H9 (cell line): ENCODE measurements at regions not wholly inside any gene's neighbourhood (a gene's known extent, or its start where the extent isn't known, plus 50 kb on each side); places are given as distances from the start of the nearest gene placed in this dataset.

Experiments used
- DNase-seq: peaks from one replicate; pipeline ENCODE4 v3.0.0-alpha.2; 2017
- H2AFZ ChIP-seq: one replicate; pipeline ENCODE4 v1.6.1; 2013; ENCODE audit warnings: mild to moderate bottlenecking, low read length, control low read depth, moderate library complexity
- H2AK5ac ChIP-seq: 2 replicates; pipeline ENCODE4 v1.6.1; 2013; ENCODE audit warnings: low read length, control low read depth, mixed read lengths; ENCODE audit not compliant: insufficient read length
- H2BK120ac ChIP-seq: one replicate; pipeline ENCODE4 v1.6.1; 2013; ENCODE audit warnings: low read depth, mild to moderate bottlenecking, low read length, control low read depth, inconsistent platforms; ENCODE audit not compliant: poor library complexity, severe bottlenecking
- H2BK12ac ChIP-seq: 2 replicates; pipeline ENCODE4 v1.6.1; 2013; ENCODE audit warnings: low read length, control low read depth, mixed read lengths, low read depth; ENCODE audit not compliant: insufficient read length
- H2BK15ac ChIP-seq: 2 replicates; pipeline ENCODE4 v1.6.1; 2013; ENCODE audit warnings: low read depth, low read length, control low read depth
- H2BK20ac ChIP-seq: one replicate; pipeline ENCODE4 v1.6.1; 2013; ENCODE audit warnings: low read depth, mild to moderate bottlenecking, low read length, control low read depth, inconsistent platforms; ENCODE audit not compliant: poor library complexity, severe bottlenecking
- H2BK5ac ChIP-seq: 2 replicates; pipeline ENCODE4 v1.6.1; 2013; ENCODE audit warnings: low read length, control low read depth, mixed read lengths; ENCODE audit not compliant: insufficient read length
- H3K14ac ChIP-seq: 2 replicates; pipeline ENCODE4 v1.6.1; 2013; ENCODE audit warnings: low read length, control low read depth; ENCODE audit not compliant: insufficient read depth
- H3K18ac ChIP-seq: 2 replicates; pipeline ENCODE4 v1.6.1; 2013; ENCODE audit warnings: low read depth, mild to moderate bottlenecking, mixed read lengths, low read length, control low read depth; ENCODE audit not compliant: insufficient read length
- H3K23ac ChIP-seq: 2 replicates; pipeline ENCODE4 v1.6.1; 2013; ENCODE audit warnings: low read length, control low read depth, mixed read lengths, low read depth; ENCODE audit not compliant: insufficient read length
- H3K23me2 ChIP-seq: 2 replicates; pipeline ENCODE4 v1.6.1; 2013; ENCODE audit warnings: low read depth, mild to moderate bottlenecking, mixed read lengths, low read length, control low read depth; ENCODE audit not compliant: insufficient read length, poor library complexity, severe bottlenecking
- H3K27ac ChIP-seq: 2 replicates; pipeline ENCODE4 v1.5.1; 2013; ENCODE audit warnings: low read length, control low read depth, mixed read lengths, low read depth; ENCODE audit not compliant: insufficient read length
- H3K27me3 ChIP-seq: 2 replicates; pipeline ENCODE4 v1.6.1; 2013; ENCODE audit warnings: low read length, control low read depth, inconsistent platforms; ENCODE audit not compliant: insufficient read depth
- H3K4ac ChIP-seq: 2 replicates; pipeline ENCODE4 v1.6.1; 2013; ENCODE audit warnings: low read depth, mild to moderate bottlenecking, control low read depth, inconsistent platforms, low read length, moderate library complexity
- H3K4me1 ChIP-seq: 2 replicates; pipeline ENCODE4 v1.6.1; 2013; ENCODE audit warnings: low read length, control low read depth, inconsistent platforms; ENCODE audit not compliant: insufficient read depth
- H3K4me2 ChIP-seq: 2 replicates; pipeline ENCODE4 v1.6.1; 2013; ENCODE audit warnings: low read length, control low read depth, mixed read lengths; ENCODE audit not compliant: insufficient read length, insufficient read depth
- H3K56ac ChIP-seq: 2 replicates; pipeline ENCODE4 v1.6.1; 2013; ENCODE audit warnings: low read depth, mild to moderate bottlenecking, mixed read lengths, low read length, control low read depth; ENCODE audit not compliant: insufficient read length
- H3K79me1 ChIP-seq: 2 replicates; pipeline ENCODE4 v1.6.1; 2013; ENCODE audit warnings: low read depth, mild to moderate bottlenecking, moderate library complexity, low read length, control low read depth, inconsistent platforms; ENCODE audit not compliant: insufficient read depth, poor library complexity, severe bottlenecking
- H3K79me2 ChIP-seq: 2 replicates; pipeline ENCODE4 v1.6.1; 2013; ENCODE audit warnings: low read length, control low read depth, inconsistent platforms; ENCODE audit not compliant: insufficient read depth
- H3K9ac ChIP-seq: 2 replicates; pipeline ENCODE4 v1.6.1; 2013; ENCODE audit warnings: low read length, control low read depth, mixed read lengths; ENCODE audit not compliant: insufficient read length; ENCODE audit errors: extremely low read depth
- H3K9me3 ChIP-seq: one replicate; pipeline ENCODE4 v1.6.1; 2013; ENCODE audit warnings: low read depth, low read length, inconsistent platforms; ENCODE audit not compliant: control insufficient read depth
- H3T11ph ChIP-seq: one replicate; pipeline ENCODE4 v1.6.1; 2013; ENCODE audit warnings: mild to moderate bottlenecking, low read length, control low read depth, inconsistent platforms
- H4K20me1 ChIP-seq: one replicate; pipeline ENCODE4 v1.6.1; 2013; ENCODE audit not compliant: control insufficient read depth, insufficient read length, insufficient read depth
- H4K5ac ChIP-seq: 2 replicates; pipeline ENCODE4 v1.6.1; 2013; ENCODE audit warnings: low read depth, mild to moderate bottlenecking, mixed read lengths, low read length, control low read depth; ENCODE audit not compliant: insufficient read length
- H4K8ac ChIP-seq: replicated peaks from 2 replicates; pipeline ENCODE4 v1.6.1; 2013; ENCODE audit warnings: low read length, control low read depth, mixed read lengths, low read depth; ENCODE audit not compliant: insufficient read length
- H4K91ac ChIP-seq: 2 replicates; pipeline ENCODE4 v1.6.1; 2013; ENCODE audit warnings: low read depth, mild to moderate bottlenecking, moderate library complexity, mixed read lengths, low read length, control low read depth; ENCODE audit not compliant: insufficient read length
- H3K27ac Mint-ChIP-seq, 3 experiments: 2 replicates in 2 of 3; 3 replicates in 1 of 3; pipeline ENCODE4 v1.8.0; 2020 to 2021; ENCODE audit warnings: mixed read lengths in 3 of 3, mild to moderate bottlenecking in 1 of 3, moderate library complexity in 1 of 3
- H3K27me3 Mint-ChIP-seq: 2 replicates; pipeline ENCODE4 v1.8.0; 2021; ENCODE audit warnings: low read depth, mild to moderate bottlenecking, moderate library complexity, mixed read lengths
- H3K36me3 Mint-ChIP-seq, 3 experiments: 2 replicates in 2 of 3; 3 replicates in 1 of 3; pipeline ENCODE4 v1.8.0; 2020 to 2021; ENCODE audit warnings: low read depth in 3 of 3, mixed read lengths in 3 of 3; ENCODE audit not compliant: insufficient read depth in 1 of 3
- H3K4me1 Mint-ChIP-seq, 2 experiments: 2 replicates each; pipeline ENCODE4 v1.8.0; 2020; ENCODE audit warnings: mixed read lengths in 2 of 2
- H3K4me3 Mint-ChIP-seq, 2 experiments: 2 replicates in 1 of 2; 3 replicates in 1 of 2; pipeline ENCODE4 v1.8.0; 2020 to 2021; ENCODE audit warnings: mild to moderate bottlenecking in 2 of 2, mixed read lengths in 2 of 2, moderate library complexity in 1 of 2
- H3K9me3 Mint-ChIP-seq, 2 experiments: 2 replicates in 1 of 2; 3 replicates in 1 of 2; pipeline ENCODE4 v1.8.0; 2020; ENCODE audit warnings: mild to moderate bottlenecking in 2 of 2, mixed read lengths in 2 of 2, moderate library complexity in 1 of 2
- CTCF ChIP-seq: fragments of 200-600 bp; sonication (generic); conservative IDR thresholded peaks from 3 replicates; pipeline ENCODE4 v1.8.0; 2021; ENCODE audit warnings: antibody characterized with exemption, mild to moderate bottlenecking
- WGBS: extraction: QIAGEN DNeasy Blood & Tissue Kit; methylation state at CpG from one replicate; pipeline ENCODE4 v1.1.7; 2013; ENCODE audit warnings: missing lambda C conversion rate, low lambda C conversion rate, mixed read lengths; ENCODE audit not compliant: insufficient read length; ENCODE audit errors: extremely low coverage; 5-methylcytosine and 5-hydroxymethylcytosine counted together

- Histone ChIP-seq H3K27ac (no peak overlapping the region), H2BK12ac (no peak overlapping the region), H4K91ac (no peak overlapping the region), H4K5ac (no peak overlapping the region), H4K8ac (no peak overlapping the region), H3K79me1 (no peaks in the 10 kb centered on the region), H3K14ac (no peak overlapping the region), H3K9ac (no peak overlapping the region), H2BK5ac (no peak overlapping the region), H3K4me2 (no peak overlapping the region), H3K23me2 (no peaks in the 10 kb centered on the region), H2AK5ac (no peak overlapping the region), H2BK15ac (no peak overlapping the region), H2AFZ (no peak overlapping the region), H3K4ac (no peak overlapping the region), H3K9me3 (peaks cover 10% of the 10 kb centered on the region), H3K18ac (no peak overlapping the region), H3K27me3 (no peaks in the 10 kb centered on the region), H3K4me1 (no peaks in the 10 kb centered on the region), H2BK20ac (no peak overlapping the region), H3K56ac (no peak overlapping the region), H2BK120ac (no peak overlapping the region), H3K23ac (no peak overlapping the region), H3T11ph (no peak overlapping the region), H3K79me2 (no peaks in the 10 kb centered on the region), H4K20me1 (no peaks in the 10 kb centered on the region)
- Mint-ChIP-seq H3K4me3 (no peak overlapping the region), H3K27me3 (no peaks in the 10 kb centered on the region), H3K4me1 (peaks cover 6 to 8% of the 10 kb centered on the region in 2 experiments; a peak in 2 of 4 replicates), H3K27ac (no peak overlapping the region), H3K9me3 (peaks cover 25 to 30% of the 10 kb centered on the region in 2 experiments), H3K36me3 (peaks cover 19 to 35% (median 23%) of the 10 kb centered on the region in 3 experiments; a peak in 6 of 7 replicates)
- WGBS = no CpG with 5 or more reads among the region's 1 CpG
- no peak for DNase-seq
- no peak for TF ChIP-seq CTCF
Measured at GRCh38 chr21:28332796-28333195, 659.9 kb downstream of the LTN1 start.
